ENCODE measurements at regions not wholly inside any gene's neighbourhood (a gene's known extent, or its start where the extent isn't known, plus 50 kb on each side); places are given as distances from the start of the nearest gene placed in this dataset.

GRCh38 chr18:22737054-22737453, 196.1 kb upstream of the RBBP8 start:
- no peak for TF ChIP-seq POLR2A (IDR thresholded peaks at IDR 0.05)
- TF ChIP-seq, protein P1, sequence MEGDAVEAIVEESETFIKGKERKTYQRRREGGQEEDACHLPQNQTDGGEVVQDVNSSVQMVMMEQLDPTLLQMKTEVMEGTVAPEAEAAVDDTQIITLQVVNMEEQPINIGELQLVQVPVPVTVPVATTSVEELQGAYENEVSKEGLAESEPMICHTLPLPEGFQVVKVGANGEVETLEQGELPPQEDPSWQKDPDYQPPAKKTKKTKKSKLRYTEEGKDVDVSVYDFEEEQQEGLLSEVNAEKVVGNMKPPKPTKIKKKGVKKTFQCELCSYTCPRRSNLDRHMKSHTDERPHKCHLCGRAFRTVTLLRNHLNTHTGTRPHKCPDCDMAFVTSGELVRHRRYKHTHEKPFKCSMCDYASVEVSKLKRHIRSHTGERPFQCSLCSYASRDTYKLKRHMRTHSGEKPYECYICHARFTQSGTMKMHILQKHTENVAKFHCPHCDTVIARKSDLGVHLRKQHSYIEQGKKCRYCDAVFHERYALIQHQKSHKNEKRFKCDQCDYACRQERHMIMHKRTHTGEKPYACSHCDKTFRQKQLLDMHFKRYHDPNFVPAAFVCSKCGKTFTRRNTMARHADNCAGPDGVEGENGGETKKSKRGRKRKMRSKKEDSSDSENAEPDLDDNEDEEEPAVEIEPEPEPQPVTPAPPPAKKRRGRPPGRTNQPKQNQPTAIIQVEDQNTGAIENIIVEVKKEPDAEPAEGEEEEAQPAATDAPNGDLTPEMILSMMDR (IDR thresholded peaks at IDR 0.05), result no peak
- no peak for TF ChIP-seq EP300 (IDR thresholded peaks at IDR 0.05)
- no peak for TF ChIP-seq POLR2AphosphoS5 (IDR thresholded peaks at IDR 0.05)
- no peaks in the 10 kb centered on the region for H3K27me3 ChIP-seq
- no peak for DNase-seq (ENCODE audit: low spot score in 2 of 2)

GRCh38 chr18:22739061-22739642, 194.0 kb upstream of the RBBP8 start:
- H3K4me1 ChIP-seq, result no peaks in the 10 kb centered on the region
- no peak for TF ChIP-seq POLR2AphosphoS5 (IDR thresholded peaks at IDR 0.05)
- TF ChIP-seq POLR2A (IDR thresholded peaks at IDR 0.05), result no peak
- TF ChIP-seq, protein P1 (IDR thresholded peaks at IDR 0.05), result no peak
- no peak for TF ChIP-seq EP300 (IDR thresholded peaks at IDR 0.05)
- no peak for DNase-seq (ENCODE audit: low spot score in 2 of 2)
- WGBS, result 79% methylated on average over 2 of the region's 2 CpGs
- no peaks in the 10 kb centered on the region for H3K36me3 ChIP-seq
- H3K27ac ChIP-seq, result no peak overlapping the region
- no peaks in the 10 kb centered on the region for H3K9me3 ChIP-seq
- H3K27me3 ChIP-seq, result no peaks in the 10 kb centered on the region
- no peak overlapping the region for H3K4me3 ChIP-seq

More at GRCh38 chr18:22737054-22737453, 196.1 kb upstream of the RBBP8 start:
- 87% methylated on average over 3 of the region's 3 CpGs for WGBS
- Histone ChIP-seq H3K36me3 (no peaks in the 10 kb centered on the region), H3K27ac (no peak overlapping the region), H3K4me3 (no peak overlapping the region), H3K9me3 (no peaks in the 10 kb centered on the region), H3K4me1 (no peaks in the 10 kb centered on the region)

GRCh38 chr18:22739789-22740188, 193.3 kb upstream of the RBBP8 start:
- DNase-seq (ENCODE audit: low spot score in 2 of 2), result no peak
- WGBS, result 74% methylated on average over 4 of the region's 4 CpGs
- Histone ChIP-seq H3K27me3 (no peaks in the 10 kb centered on the region), H3K4me1 (no peaks in the 10 kb centered on the region), H3K4me3 (no peak overlapping the region), H3K36me3 (no peaks in the 10 kb centered on the region), H3K9me3 (no peaks in the 10 kb centered on the region), H3K27ac (no peak overlapping the region)
- TF ChIP-seq EP300 (IDR thresholded peaks at IDR 0.05) (no peak), POLR2AphosphoS5 (IDR thresholded peaks at IDR 0.05) (no peak), POLR2A (IDR thresholded peaks at IDR 0.05) (no peak)
- TF ChIP-seq, protein P1 (IDR thresholded peaks at IDR 0.05), result no peak

- H3K27ac ChIP-seq, result no peak overlapping the region
- no peaks in the 10 kb centered on the region for H3K36me3 ChIP-seq
- WGBS, result 64% methylated on average over 3 of the region's 3 CpGs
- no peaks in the 10 kb centered on the region for H3K4me1 ChIP-seq
- DNase-seq (ENCODE audit: low spot score in 2 of 2), result no peak
- TF ChIP-seq POLR2A (IDR thresholded peaks at IDR 0.05), result no peak
- no peak for TF ChIP-seq POLR2AphosphoS5 (IDR thresholded peaks at IDR 0.05)
- TF ChIP-seq EP300 (IDR thresholded peaks at IDR 0.05), result no peak
- TF ChIP-seq, protein P1 (IDR thresholded peaks at IDR 0.05), result no peak
- H3K27me3 ChIP-seq, result no peaks in the 10 kb centered on the region
- no peaks in the 10 kb centered on the region for H3K9me3 ChIP-seq
- no peak overlapping the region for H3K4me3 ChIP-seq
These were observed 191.8 kb upstream of the RBBP8 start for GRCh38 chr18:22741318-22741717.

DNA sequence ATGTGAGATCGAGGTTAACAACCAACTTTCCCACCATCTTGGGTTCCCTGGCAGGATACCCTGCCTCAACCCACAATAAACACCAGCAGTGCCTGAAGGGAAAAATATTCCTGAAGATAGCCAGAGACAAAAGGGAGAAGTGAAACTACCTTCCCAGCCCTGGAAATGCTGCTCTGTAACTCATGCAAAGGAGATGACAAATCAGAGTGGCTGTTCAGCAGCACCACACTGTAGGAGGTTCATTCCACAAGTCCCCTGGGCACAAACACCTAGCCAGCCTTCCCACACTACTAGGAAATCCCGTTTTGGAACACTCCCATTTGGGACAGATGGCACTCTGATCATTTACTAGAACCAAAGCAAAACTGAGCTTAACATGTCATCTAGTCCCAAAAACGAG, 190.7 kb upstream of the RBBP8 start:
- WGBS, result 65% methylated on average over 3 of the region's 3 CpGs

DNA sequence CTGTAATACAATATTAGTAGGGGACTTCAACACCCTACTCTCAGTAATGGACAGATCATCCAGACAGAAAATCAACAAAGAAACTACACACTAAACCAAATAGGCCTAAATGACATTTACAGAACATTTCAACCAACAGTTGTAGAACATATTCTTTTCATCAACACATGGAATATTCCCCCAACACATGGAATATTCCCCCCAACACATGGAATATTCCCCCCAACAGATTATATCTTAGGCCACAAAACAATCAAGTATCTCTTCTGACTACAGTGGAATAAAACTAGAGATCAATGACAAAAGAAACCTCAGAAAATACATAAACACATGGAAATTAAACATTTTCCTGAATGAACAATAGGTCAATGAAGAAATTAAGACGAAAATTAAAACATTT, 187.2 kb upstream of the RBBP8 start:
- no peaks in the 10 kb centered on the region for H3K9me3 ChIP-seq
- no peak for TF ChIP-seq POLR2A (IDR thresholded peaks at IDR 0.05)
- no peak for TF ChIP-seq POLR2AphosphoS5 (IDR thresholded peaks at IDR 0.05)
- no peak for TF ChIP-seq EP300 (IDR thresholded peaks at IDR 0.05)
- TF ChIP-seq, protein P1 (IDR thresholded peaks at IDR 0.05), result no peak

More for the DNA sequence above, 190.7 kb upstream of the RBBP8 start:
- TF ChIP-seq POLR2A (IDR thresholded peaks at IDR 0.05) (no peak), POLR2AphosphoS5 (IDR thresholded peaks at IDR 0.05) (no peak)
- DNase-seq (ENCODE audit: low spot score in 2 of 2), result no peak
- no peaks in the 10 kb centered on the region for H3K9me3 ChIP-seq
- H3K4me3 ChIP-seq, result no peak overlapping the region
- H3K27ac ChIP-seq, result no peak overlapping the region
- no peaks in the 10 kb centered on the region for H3K4me1 ChIP-seq
- no peaks in the 10 kb centered on the region for H3K36me3 ChIP-seq
- no peaks in the 10 kb centered on the region for H3K27me3 ChIP-seq

More for the DNA sequence above, 187.2 kb upstream of the RBBP8 start:
- H3K27ac ChIP-seq, result no peak overlapping the region
- no peaks in the 10 kb centered on the region for H3K36me3 ChIP-seq
- H3K4me1 ChIP-seq, result no peaks in the 10 kb centered on the region
- no peaks in the 10 kb centered on the region for H3K27me3 ChIP-seq
- no peak for DNase-seq (ENCODE audit: low spot score in 2 of 2)
- no peak overlapping the region for H3K4me3 ChIP-seq
- 76% methylated on average over 1 of the region's 1 CpG for WGBS

Data from suprapubic skin (tissue), 4 donors.